HG03159 (cell line): ENCODE measurements at regions not wholly inside any gene's neighbourhood (a gene's known extent, or its start where the extent isn't known, plus 50 kb on each side); places are given as distances from the start of the nearest gene placed in this dataset.

ENCODE experiments used
- ATAC-seq: cut with Tn5 transposase; IDR thresholded peaks from one replicate; pipeline ENCODE4 v1.9.1; 2021; ENCODE audit warnings: mild to moderate bottlenecking, moderate library complexity; ENCODE audit not compliant: unreplicated experiment

DNA sequence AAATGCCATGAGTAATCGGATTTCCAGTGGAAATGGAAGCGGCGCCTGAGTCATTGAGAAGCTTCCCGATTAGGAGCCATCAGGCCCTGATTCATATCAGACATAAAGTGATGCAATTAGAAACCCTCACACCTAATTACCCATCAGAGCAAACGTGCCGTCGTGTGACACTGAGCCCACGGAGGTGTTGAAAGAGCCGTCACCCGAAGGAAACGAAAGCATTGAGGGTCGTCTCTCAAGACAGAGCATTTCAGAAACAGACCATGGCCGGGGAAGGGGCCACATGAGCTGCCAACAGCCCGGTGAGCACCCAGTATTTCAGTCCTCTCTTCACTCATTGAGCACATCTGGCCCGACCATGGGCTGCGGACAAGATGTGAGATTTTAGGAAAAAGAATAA, 829.3 kb downstream of the TBC1D22A start:
- no peak for ATAC-seq

DNA sequence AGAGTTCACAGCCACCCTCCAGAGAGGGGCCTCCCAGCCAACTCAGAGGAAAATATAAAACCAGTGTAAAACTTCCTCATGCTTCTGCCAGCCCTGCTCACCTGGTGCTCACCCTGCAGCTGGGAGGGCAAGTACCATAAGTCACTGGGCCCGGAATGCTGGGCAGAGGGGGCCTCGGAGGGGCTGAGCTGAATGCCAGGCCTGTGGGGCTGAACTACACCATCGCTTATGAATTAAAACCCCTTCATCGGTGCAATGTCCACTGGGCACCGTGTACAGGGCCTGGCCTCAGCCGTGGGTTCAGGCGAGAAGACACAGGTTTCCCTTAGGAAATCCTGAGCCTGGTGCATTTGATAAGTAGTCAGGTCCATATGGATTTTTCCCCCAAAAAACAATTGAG, 828.6 kb downstream of the TBC1D22A start:
- no peak for ATAC-seq

DNA sequence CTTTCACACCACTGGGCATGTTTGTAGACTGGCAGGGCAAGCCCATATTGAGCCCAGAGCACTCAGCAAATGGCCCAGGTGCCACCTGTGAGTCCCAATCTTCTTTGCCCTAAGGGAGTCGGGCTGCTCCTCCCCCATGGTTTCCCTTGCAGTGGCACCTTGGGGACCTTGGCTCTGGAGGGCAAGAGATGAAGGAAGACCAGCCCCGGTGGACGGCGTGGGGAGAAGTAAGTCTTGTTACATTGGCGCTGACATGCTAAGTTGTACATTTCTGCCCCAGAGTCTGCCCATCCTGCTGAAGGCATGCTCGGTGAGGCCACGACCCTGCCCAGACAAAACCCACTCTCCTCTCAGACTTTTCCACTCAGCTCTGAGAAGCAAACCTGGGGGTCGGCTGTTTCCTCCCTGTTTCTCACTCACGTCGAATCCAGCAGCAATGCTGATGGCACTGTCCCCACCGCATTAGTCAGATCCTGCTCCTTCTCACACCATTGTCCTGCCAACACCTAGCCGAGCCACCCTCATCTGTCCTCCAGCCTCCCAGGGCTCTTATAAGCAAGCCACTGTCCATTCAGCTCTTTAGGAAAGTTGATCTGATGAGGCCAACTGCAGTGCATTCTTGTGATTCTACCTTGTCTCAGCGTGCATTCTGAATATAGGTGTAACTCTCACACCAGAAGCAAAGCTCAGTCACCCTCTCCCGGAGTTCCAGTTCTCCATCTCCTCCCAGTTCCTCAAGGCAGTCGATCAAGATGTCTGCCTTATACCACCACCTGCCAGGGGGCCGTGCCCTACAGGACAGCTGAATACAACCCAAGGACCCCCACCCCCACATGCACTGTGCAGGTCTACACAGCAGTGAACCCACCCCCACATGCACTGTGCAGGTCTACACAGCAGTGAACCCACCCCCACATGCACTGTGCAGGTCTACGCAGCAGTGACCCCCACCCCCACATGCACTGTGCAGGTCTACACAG, 827.1 kb downstream of the TBC1D22A start:
- no peak for ATAC-seq

DNA sequence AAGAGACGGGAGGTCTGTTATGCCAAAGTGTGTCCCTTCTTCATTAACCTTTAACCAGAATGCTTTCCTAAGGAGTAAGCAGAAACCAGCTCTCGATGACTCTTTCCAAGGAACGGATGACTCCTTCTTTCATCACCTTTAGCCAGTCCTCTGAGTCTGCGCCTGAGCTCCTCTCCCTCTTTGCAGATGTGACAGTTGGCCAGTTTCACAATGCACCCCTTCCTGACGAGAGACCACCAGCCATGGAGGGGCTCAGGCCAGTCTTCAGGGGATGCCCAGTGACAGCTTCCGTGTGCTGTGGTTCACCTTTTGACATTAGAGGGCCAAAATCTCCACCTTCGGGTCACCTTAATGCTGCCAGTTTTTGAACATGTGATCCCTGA, 826.1 kb downstream of the TBC1D22A start:
- no peak for ATAC-seq

GRCh38 chr22:47587861-47588577, 825.6 kb downstream of the TBC1D22A start:
- ATAC-seq, result no peak

DNA sequence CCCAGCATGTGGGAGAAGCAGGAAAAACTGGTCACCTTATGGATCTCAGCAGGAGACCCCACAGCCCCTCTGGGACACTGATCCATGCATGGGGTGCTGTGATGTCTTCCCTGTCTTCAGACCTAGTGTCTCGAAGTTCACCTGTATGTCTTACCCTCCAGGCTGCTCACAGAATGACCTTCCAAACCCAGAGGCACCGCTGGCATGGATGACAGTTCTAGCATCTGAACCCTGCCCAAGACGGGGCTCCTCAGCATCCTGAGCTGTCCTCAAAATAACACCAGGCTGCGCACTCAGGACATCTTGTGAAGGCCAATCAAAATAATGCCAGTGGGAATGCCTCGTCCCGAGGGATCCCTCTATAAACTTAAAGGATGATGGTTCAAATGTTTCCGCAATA, 824.9 kb downstream of the TBC1D22A start:
- no peak for ATAC-seq

DNA sequence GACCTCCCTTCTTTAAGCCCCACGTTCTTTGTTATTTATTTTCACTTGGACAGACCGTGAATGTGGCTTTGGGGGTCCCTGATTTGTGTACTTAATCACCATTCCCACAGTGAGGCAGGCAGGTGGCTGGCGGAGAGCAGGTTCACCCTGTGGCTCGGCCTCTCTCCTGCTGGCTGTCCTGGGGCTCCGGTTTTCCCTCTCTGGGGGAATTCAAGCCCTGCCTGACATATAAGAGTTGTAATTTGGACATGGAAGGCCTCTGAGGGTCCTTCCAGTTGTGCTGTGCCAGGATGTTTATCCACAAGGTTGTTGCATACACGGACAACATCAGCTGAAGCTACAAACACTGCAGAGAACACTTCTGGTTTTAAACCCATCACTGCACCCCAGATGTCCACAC, 824.5 kb downstream of the TBC1D22A start:
- ATAC-seq, result no peak

- no peak for ATAC-seq
These were observed 823.6 kb downstream of the TBC1D22A start for GRCh38 chr22:47586038-47586437.

DNA sequence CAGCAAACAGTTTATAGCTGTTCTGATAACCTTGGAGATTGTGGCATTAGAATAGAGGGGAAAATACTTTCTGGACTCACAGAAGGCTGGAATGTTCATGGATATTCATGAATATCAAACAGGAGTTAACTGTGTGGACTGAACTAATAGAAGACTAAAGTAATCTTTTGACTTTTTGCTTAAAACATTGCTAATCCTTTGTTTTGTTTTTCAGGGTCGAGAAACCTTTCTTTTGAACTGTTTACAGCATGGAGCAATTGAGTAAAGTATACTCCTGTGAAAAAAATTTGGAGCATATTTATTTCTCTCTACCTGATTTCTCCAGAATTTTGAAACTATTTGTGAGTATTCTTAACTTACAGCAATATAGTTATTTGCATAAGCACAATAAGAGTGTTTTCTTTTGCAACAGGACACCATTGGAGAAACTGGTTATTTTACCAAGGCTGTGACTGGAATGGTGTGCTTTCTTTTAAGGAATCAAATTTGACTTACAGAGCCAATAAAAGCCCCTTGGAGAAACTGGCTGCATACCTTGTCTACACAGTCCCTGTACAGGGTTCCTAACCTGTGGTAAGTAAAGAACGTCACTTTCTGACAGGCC, 821.6 kb downstream of the TBC1D22A start:
- ATAC-seq, result no peak

DNA sequence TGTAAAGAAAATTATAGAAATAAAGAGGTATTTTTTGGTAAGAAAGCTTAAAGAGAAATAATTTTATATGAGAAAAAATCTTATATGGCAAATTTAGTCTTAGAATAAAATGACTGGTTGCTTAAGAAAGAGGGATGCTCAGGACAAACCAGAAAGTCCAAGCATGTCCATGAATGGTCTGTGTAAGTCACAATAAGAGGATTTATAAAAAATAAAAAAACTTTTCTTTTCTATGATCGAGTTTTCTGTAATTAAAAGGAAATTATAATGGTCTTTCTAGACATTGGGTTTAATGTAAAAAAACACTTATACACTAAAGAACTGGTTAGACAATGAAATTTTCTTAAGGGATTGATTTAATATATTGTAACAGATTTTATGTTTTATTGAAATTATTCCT, 819.6 kb downstream of the TBC1D22A start:
- ATAC-seq, result no peak

DNA sequence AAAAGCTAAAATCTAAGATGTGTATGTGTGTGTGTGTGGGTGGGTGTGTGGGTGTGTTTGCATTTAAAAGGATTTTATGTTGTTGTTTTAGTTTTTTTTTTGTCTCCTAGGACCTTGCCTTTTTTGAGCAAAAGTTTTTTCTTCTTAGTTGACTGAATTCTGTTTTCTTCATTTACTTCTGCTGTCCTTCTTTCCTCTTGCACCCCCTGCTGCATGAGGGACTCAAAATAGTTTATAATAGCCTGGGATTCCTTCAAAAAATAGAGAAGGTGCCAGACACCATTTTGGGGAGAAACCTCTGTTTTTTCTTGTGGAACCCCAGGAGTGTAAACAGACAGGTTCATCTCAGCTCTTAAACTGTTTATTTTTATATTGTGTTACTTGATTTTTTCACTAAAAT, 817.7 kb downstream of the TBC1D22A start:
- ATAC-seq, result no peak

DNA sequence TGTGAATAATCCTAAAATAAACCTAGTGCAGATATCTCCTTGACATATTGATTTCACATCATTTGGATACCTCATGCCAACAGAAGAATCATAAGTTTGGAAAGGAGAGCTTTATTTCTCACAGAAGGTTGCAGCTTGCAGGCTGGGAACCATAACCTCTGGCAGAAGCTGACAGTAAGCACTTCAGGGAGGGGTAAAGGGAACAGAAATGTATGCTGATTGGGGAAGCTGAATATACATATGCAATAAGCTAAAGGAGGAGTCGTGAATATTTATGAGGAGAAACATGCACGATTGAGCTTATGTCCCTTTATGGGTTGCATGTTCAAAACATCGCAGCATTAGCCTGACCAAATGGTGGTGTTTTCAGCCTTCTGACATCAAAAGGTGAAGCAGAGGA, 814.5 kb downstream of the TBC1D22A start:
- ATAC-seq, result no peak

DNA sequence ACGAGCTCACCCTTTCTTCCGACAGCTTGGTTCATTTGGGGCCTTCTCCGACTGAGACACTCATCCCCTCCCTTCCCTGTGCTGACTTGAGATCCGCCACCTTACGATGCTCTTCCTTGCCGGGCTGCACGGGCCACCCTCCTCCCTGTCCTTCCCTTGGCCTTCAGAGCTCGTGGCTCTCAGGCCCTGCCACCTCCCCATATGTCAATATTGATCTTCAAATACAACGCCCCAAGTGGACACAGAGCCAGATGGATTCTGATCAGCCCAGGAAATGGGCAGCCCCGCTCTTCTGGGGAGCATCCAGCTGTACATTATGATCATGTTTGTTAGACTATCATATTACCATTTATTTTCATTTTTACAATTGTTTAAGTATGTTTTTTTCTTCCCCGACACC, 812.8 kb downstream of the TBC1D22A start:
- no peak for ATAC-seq

GRCh38 chr22:47574556-47574955, 812.1 kb downstream of the TBC1D22A start:
- ATAC-seq, result no peak

DNA sequence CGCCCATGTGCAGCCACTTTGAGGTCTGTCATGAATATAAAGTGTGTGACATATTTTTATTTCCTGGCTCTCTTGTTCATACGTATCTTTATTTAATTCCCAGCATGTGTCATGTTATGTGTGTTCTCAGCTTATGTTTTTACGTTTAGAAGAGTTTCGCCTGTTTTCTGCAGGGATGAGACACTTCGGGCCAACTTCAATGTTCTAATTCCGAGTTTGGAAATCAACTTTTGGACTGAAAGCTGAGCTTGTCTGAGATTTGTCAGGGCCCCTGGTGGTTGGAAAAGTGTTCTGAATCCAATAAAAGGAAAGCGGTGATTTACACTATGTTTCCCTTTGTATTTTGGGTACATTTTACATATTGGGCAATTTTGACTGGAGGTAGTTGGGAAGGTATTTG, 810.7 kb downstream of the TBC1D22A start:
- no peak for ATAC-seq

DNA sequence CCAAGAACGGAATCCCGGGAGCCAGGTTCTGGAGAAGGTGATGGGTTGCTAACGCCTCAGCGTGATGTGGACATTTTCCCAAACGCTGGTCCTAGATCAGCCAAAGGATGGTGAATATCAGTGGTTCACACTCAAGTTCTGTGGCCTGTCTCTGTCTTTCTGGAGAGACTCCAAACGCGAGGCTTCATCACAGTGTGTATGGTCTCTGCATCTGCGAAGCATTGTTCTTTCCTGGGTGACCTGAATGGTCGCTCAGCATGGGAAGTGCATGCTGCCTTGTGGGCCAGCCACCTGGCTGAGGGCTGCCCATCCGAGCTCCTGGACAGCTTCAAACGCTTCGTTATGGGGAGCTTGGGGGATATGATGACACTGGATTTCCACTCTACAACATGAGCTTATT, 810.0 kb downstream of the TBC1D22A start:
- no peak for ATAC-seq

DNA sequence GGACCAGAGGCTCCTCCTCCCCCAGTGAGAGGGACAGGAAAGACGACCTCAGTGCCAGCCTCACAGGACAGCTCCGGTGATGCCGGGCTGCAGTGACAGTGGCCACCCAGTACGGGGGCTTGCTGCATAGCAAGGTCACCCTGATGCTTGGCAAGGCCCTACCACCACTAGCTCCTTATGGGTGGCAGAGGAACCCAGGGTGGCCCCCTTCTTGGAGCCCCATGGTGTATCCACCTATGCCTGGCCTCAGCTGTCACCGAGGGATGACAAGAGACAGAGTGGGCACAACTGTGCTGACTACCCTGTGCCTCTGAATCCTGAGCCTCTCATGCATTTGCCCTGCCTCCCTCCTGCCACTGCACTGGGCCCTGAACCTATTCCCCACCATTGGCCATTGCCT, 809.2 kb downstream of the TBC1D22A start:
- no peak for ATAC-seq

DNA sequence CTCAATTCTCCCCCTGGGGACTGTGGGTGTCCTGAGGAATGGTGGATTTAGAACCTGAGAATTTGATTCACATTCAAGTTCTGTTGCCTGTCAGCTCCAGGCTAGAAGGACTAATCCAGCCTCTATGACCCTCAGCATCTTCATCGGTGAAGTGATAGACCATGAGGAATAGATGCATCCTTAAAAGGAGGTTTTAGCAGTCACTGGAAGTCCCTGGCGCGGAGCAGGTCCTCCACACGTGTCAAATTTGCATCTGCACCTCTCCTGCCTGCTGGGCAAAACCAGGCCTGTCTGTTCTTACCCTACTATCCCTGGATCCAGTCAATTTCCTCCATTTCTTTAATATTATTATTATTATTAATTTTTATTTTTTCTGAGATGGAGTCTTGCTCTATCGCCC, 808.4 kb downstream of the TBC1D22A start:
- ATAC-seq, result no peak

DNA sequence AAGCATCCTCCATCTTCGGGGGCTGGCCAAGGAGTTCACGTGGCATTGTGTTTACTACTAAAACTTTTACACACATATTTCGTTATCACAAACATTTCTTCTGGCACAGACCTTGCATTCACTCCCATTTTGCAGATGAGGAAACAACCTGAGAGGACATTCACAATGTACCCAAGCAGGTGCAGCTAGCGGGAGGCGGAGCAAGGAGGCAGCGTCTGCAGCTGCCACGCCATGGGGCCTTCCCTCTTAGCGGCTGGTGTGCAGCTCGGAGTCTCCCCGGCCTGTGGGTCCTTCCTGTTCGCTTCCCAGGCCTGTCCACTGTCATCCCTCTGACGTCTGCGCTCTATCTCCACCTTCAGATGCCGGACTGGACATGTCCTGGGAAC, 807.8 kb downstream of the TBC1D22A start:
- ATAC-seq, result no peak

- ATAC-seq, result no peak
These were observed 807.2 kb downstream of the TBC1D22A start for GRCh38 chr22:47569389-47570299.

- no peak for ATAC-seq
These were observed 806.2 kb downstream of the TBC1D22A start for GRCh38 chr22:47568700-47569099.
